CD4-positive, alpha-beta T cell treated with Interleukin-4 for 4 hours (primary cell): ENCODE measurements at regions not wholly inside any gene's neighbourhood (a gene's known extent, or its start where the extent isn't known, plus 50 kb on each side); places are given as distances from the start of the nearest gene placed in this dataset.

Experiments
- DNase-seq: peaks from one replicate; pipeline ENCODE4 v3.0.0-alpha.2; 2020

GRCh38 chr9:126127591-126127990, 199.0 kb upstream of the MVB12B start:
- DNase-seq, result no peak

GRCh38 chr9:126128494-126129142, 198.0 kb upstream of the MVB12B start:
- no peak for DNase-seq

- no peak for DNase-seq
Observed at GRCh38 chr9:126131066-126132010, 195.3 kb upstream of the MVB12B start.

- no peak for DNase-seq
Observed at GRCh38 chr9:126132746-126133145, 193.9 kb upstream of the MVB12B start.

- no peak for DNase-seq
Observed at GRCh38 chr9:126144196-126144595, 182.4 kb upstream of the MVB12B start.

GRCh38 chr9:126144603-126145456, 181.8 kb upstream of the MVB12B start:
- no peak for DNase-seq

GRCh38 chr9:126145887-126146253, 180.8 kb upstream of the MVB12B start:
- no peak for DNase-seq

GRCh38 chr9:126146254-126147145, 180.1 kb upstream of the MVB12B start:
- no peak for DNase-seq

GRCh38 chr9:126147186-126147935, 179.3 kb upstream of the MVB12B start:
- no peak for DNase-seq

- no peak for DNase-seq
Observed at GRCh38 chr9:126147936-126148870, 178.4 kb upstream of the MVB12B start.

- DNase-seq, result no peak
Observed at GRCh38 chr9:126148994-126149393, 177.6 kb upstream of the MVB12B start.

GRCh38 chr9:126149661-126150060, 177.0 kb upstream of the MVB12B start:
- no peak for DNase-seq

GRCh38 chr9:126150411-126151030, 176.1 kb upstream of the MVB12B start:
- DNase-seq, result no peak

- DNase-seq, result no peak
Observed at GRCh38 chr9:126151031-126151685, 175.5 kb upstream of the MVB12B start.

GRCh38 chr9:126151686-126152134, 174.9 kb upstream of the MVB12B start:
- DNase-seq, result no peak

- DNase-seq, result no peak
Observed at GRCh38 chr9:126152622-126153362, 173.8 kb upstream of the MVB12B start.

- no peak for DNase-seq
Observed at GRCh38 chr9:126153382-126153781, 173.2 kb upstream of the MVB12B start.

- no peak for DNase-seq
Observed at GRCh38 chr9:126154182-126154827, 172.3 kb upstream of the MVB12B start.
